ENCODE measurements at regions not wholly inside any gene's neighbourhood (a gene's known extent, or its start where the extent isn't known, plus 50 kb on each side); places are given as distances from the start of the nearest gene placed in this dataset.

DNA sequence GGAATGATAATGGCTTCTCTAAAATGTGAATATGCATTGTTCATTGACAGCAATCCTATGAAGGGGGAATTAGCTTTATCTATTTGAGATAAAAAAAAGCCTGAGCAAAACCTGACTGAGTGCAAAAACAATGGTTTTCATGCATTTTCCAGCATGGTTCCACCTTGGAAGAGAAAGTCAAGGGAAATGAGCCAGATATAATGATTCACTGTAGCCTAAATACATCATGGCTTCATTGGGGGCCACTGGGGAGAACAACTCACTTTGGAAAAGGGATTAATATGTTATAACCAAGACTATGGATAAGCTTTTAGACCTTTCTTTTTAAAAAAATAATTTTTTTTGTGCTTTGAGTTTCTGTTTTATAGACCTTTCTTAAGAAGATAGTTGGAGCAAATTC lies 679.7 kb downstream of the NYAP2 start:
- no peaks in the 10 kb centered on the region for H3K4me1 ChIP-seq (ENCODE audit: control insufficient read depth, insufficient read depth, low read depth, low read length)
- no peak overlapping the region for H4K91ac ChIP-seq (ENCODE audit: low read length)
- no peak overlapping the region for H3K14ac ChIP-seq (ENCODE audit: low read length in 2 of 2)
- no peak overlapping the region for H2BK5ac ChIP-seq (ENCODE audit: low read depth, low read length, poor library complexity, severe bottlenecking)
- no peak overlapping the region for H3K4ac ChIP-seq (ENCODE audit: low read depth in 1 of 2, low read length in 2 of 2)
- no peaks in the 10 kb centered on the region for H3K36me3 ChIP-seq (ENCODE audit: control insufficient read depth in 1 of 2, insufficient read depth in 2 of 2, low read depth in 1 of 2, low read length in 2 of 2)
- no peaks in the 10 kb centered on the region for H3K27me3 ChIP-seq (ENCODE audit: control insufficient read depth in 1 of 2, insufficient read depth in 1 of 2, low read length in 2 of 2)
- no peaks in the 10 kb centered on the region for H3K79me1 ChIP-seq (replicated peaks; ENCODE audit: low read length, poor library complexity, severe bottlenecking)
- H2BK12ac ChIP-seq (ENCODE audit: low read length in 2 of 2): no peak overlapping the region
- no peak overlapping the region for H2BK15ac ChIP-seq (ENCODE audit: low read depth, poor library complexity, severe bottlenecking)
- no peak overlapping the region for H3K23ac ChIP-seq (ENCODE audit: low read length in 2 of 2)
- no peak overlapping the region for H2BK120ac ChIP-seq (ENCODE audit: low read depth, low read length)
- peak overlapping the region; percentile 13 for H3K9ac ChIP-seq (ENCODE audit: low read length)
- no peak overlapping the region for H4K8ac ChIP-seq (ENCODE audit: low read length)
- H3K27ac ChIP-seq (ENCODE audit: low read length, poor library complexity, severe bottlenecking): no peak overlapping the region
- H3K4me3 ChIP-seq (ENCODE audit: insufficient read depth in 1 of 2, low read depth in 1 of 2, low read length in 2 of 2): no peak overlapping the region
- H2AK5ac ChIP-seq (ENCODE audit: low read length, severe bottlenecking): no peak overlapping the region
- DNase-seq: no peak
- no peaks in the 10 kb centered on the region for H3K9me3 ChIP-seq (ENCODE audit: control insufficient read depth, low read length)
- H3K18ac ChIP-seq (ENCODE audit: low read depth in 1 of 2, low read length in 2 of 2): no peak overlapping the region
- no peak overlapping the region for H3K4me2 ChIP-seq (ENCODE audit: low read length, poor library complexity, severe bottlenecking)
- no peak overlapping the region for H2AFZ ChIP-seq (ENCODE audit: low read depth, low read length)

DNA sequence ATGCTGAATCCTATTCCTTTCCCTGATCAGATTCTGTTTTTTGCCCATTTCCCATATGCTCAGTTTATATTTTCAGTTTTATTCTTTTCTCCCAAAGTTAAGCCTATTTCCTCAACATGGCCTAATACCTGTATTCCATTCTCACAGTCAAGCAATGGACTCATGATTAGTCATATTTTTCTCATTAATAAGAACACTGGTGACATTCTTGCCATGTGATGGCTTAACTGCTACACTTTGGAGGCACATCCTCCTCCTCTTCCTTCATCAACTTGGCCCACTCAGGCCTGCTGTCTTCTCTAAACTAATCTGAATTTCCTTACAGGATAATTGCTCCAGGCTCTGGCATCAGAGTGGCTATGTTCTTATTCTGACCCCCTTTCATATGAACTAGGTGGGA lies 679.2 kb downstream of the NYAP2 start:
- no peak overlapping the region for H3K4ac ChIP-seq (ENCODE audit: low read depth in 1 of 2, low read length in 2 of 2)
- H3K9ac ChIP-seq (ENCODE audit: low read length): peak overlapping the region; percentile 13
- peak overlapping the region; percentile 12 to 76 for H2BK12ac ChIP-seq (ENCODE audit: low read length in 2 of 2)
- H3K4me2 ChIP-seq (ENCODE audit: low read length, poor library complexity, severe bottlenecking): no peak overlapping the region
- H3K36me3 ChIP-seq (ENCODE audit: control insufficient read depth in 1 of 2, insufficient read depth in 2 of 2, low read depth in 1 of 2, low read length in 2 of 2): no peaks in the 10 kb centered on the region
- H2AK5ac ChIP-seq (ENCODE audit: low read length, severe bottlenecking): no peak overlapping the region
- H4K91ac ChIP-seq (ENCODE audit: low read length): peak overlapping the region; percentile 39
- no peak overlapping the region for H3K23ac ChIP-seq (ENCODE audit: low read length in 2 of 2)
- DNase-seq: no peak
- H2BK5ac ChIP-seq (ENCODE audit: low read depth, low read length, poor library complexity, severe bottlenecking): no peak overlapping the region
- no peak overlapping the region for H2BK15ac ChIP-seq (ENCODE audit: low read depth, poor library complexity, severe bottlenecking)
- peak overlapping the region in 1 of 2 experiments; percentile 77 for H3K18ac ChIP-seq (ENCODE audit: low read depth in 1 of 2, low read length in 2 of 2)
- no peak overlapping the region for H3K14ac ChIP-seq (ENCODE audit: low read length in 2 of 2)
- no peak overlapping the region for H3K4me3 ChIP-seq (ENCODE audit: insufficient read depth in 1 of 2, low read depth in 1 of 2, low read length in 2 of 2)
- H3K27ac ChIP-seq (ENCODE audit: low read length, poor library complexity, severe bottlenecking): no peak overlapping the region
- H3K4me1 ChIP-seq (ENCODE audit: control insufficient read depth, insufficient read depth, low read depth, low read length): no peaks in the 10 kb centered on the region
- H2BK120ac ChIP-seq (ENCODE audit: low read depth, low read length): no peak overlapping the region
- H3K79me1 ChIP-seq (replicated peaks; ENCODE audit: low read length, poor library complexity, severe bottlenecking): no peaks in the 10 kb centered on the region
- no peaks in the 10 kb centered on the region for H3K9me3 ChIP-seq (ENCODE audit: control insufficient read depth, low read length)
- H4K8ac ChIP-seq (ENCODE audit: low read length): peak overlapping the region; percentile 17
- H3K27me3 ChIP-seq (ENCODE audit: control insufficient read depth in 1 of 2, insufficient read depth in 1 of 2, low read length in 2 of 2): no peaks in the 10 kb centered on the region
- no peak overlapping the region for H2AFZ ChIP-seq (ENCODE audit: low read depth, low read length)

DNA sequence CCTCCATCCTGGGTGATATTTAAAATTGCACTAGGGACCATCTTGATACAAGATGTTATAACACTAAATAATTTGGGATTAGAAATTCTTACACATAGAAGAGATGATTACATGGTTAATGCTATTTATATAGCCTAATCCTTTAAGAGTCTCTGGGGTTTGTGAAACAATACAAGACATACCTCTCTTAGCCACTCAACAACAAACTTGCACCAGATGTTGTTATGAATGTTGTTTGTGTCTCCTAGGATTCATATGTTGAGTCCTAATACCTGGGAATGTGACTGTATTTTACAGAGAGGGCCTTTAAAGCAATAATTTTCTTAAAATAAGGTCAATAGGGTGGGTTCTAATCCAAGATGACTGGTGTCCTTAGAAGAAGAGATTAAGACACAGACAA lies 678.3 kb downstream of the NYAP2 start:
- no peaks in the 10 kb centered on the region for H3K79me1 ChIP-seq (replicated peaks; ENCODE audit: low read length, poor library complexity, severe bottlenecking)
- no peak overlapping the region for H4K8ac ChIP-seq (ENCODE audit: low read length)
- no peak overlapping the region for H2BK12ac ChIP-seq (ENCODE audit: low read length in 2 of 2)
- H3K4ac ChIP-seq (ENCODE audit: low read depth in 1 of 2, low read length in 2 of 2): no peak overlapping the region
- no peak overlapping the region for H2BK120ac ChIP-seq (ENCODE audit: low read depth, low read length)
- H3K36me3 ChIP-seq (ENCODE audit: control insufficient read depth in 1 of 2, insufficient read depth in 2 of 2, low read depth in 1 of 2, low read length in 2 of 2): no peaks in the 10 kb centered on the region
- H3K27ac ChIP-seq (ENCODE audit: low read length, poor library complexity, severe bottlenecking): no peak overlapping the region
- H2AK5ac ChIP-seq (ENCODE audit: low read length, severe bottlenecking): no peak overlapping the region
- H3K14ac ChIP-seq (ENCODE audit: low read length in 2 of 2): no peak overlapping the region
- no peak overlapping the region for H3K4me3 ChIP-seq (ENCODE audit: insufficient read depth in 1 of 2, low read depth in 1 of 2, low read length in 2 of 2)
- no peak overlapping the region for H3K9ac ChIP-seq (ENCODE audit: low read length)
- no peaks in the 10 kb centered on the region for H3K27me3 ChIP-seq (ENCODE audit: control insufficient read depth in 1 of 2, insufficient read depth in 1 of 2, low read length in 2 of 2)
- no peak overlapping the region for H2BK15ac ChIP-seq (ENCODE audit: low read depth, poor library complexity, severe bottlenecking)
- H3K9me3 ChIP-seq (ENCODE audit: control insufficient read depth, low read length): no peaks in the 10 kb centered on the region
- H3K23ac ChIP-seq (ENCODE audit: low read length in 2 of 2): no peak overlapping the region
- no peak overlapping the region for H2AFZ ChIP-seq (ENCODE audit: low read depth, low read length)
- DNase-seq: no peak
- no peak overlapping the region for H2BK5ac ChIP-seq (ENCODE audit: low read depth, low read length, poor library complexity, severe bottlenecking)
- no peak overlapping the region for H4K91ac ChIP-seq (ENCODE audit: low read length)
- no peak overlapping the region for H3K18ac ChIP-seq (ENCODE audit: low read depth in 1 of 2, low read length in 2 of 2)
- H3K4me1 ChIP-seq (ENCODE audit: control insufficient read depth, insufficient read depth, low read depth, low read length): no peaks in the 10 kb centered on the region
- no peak overlapping the region for H3K4me2 ChIP-seq (ENCODE audit: low read length, poor library complexity, severe bottlenecking)

DNA sequence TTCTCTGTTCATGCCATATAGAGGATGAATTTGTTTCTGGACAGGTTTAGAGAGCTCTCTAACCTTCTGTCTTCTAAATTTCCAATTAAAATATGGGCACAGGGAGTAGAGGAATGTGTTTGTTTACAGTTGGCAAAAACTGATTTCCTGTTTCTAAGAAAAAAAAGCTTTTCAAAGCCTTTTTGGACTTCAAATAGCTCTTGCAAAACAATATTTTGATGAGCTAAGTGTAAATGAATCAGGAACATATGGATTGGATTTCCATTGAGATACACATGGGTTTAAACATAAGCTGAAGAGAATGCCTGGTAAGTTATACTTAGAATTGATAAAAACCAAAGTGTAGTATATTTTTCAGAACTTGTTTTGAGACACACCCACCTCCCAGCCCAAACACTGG lies 677.5 kb downstream of the NYAP2 start:
- Histone ChIP-seq H4K8ac (ENCODE audit: low read length) (no peak overlapping the region), H3K14ac (ENCODE audit: low read length in 2 of 2) (no peak overlapping the region), H2AK5ac (ENCODE audit: low read length, severe bottlenecking) (no peak overlapping the region), H3K23ac (ENCODE audit: low read length in 2 of 2) (no peak overlapping the region), H2BK15ac (ENCODE audit: low read depth, poor library complexity, severe bottlenecking) (no peak overlapping the region), H3K4me3 (ENCODE audit: insufficient read depth in 1 of 2, low read depth in 1 of 2, low read length in 2 of 2) (no peak overlapping the region), H3K9me3 (ENCODE audit: control insufficient read depth, low read length) (no peaks in the 10 kb centered on the region), H4K91ac (ENCODE audit: low read length) (no peak overlapping the region), H3K36me3 (ENCODE audit: control insufficient read depth in 1 of 2, insufficient read depth in 2 of 2, low read depth in 1 of 2, low read length in 2 of 2) (no peaks in the 10 kb centered on the region), H3K27ac (ENCODE audit: low read length, poor library complexity, severe bottlenecking) (no peak overlapping the region), H2BK12ac (ENCODE audit: low read length in 2 of 2) (no peak overlapping the region), H3K18ac (ENCODE audit: low read depth in 1 of 2, low read length in 2 of 2) (no peak overlapping the region), H3K9ac (ENCODE audit: low read length) (peak overlapping the region; percentile 23), H3K4me2 (ENCODE audit: low read length, poor library complexity, severe bottlenecking) (no peak overlapping the region), H3K79me1 (replicated peaks; ENCODE audit: low read length, poor library complexity, severe bottlenecking) (no peaks in the 10 kb centered on the region), H2BK5ac (ENCODE audit: low read depth, low read length, poor library complexity, severe bottlenecking) (no peak overlapping the region), H3K27me3 (ENCODE audit: control insufficient read depth in 1 of 2, insufficient read depth in 1 of 2, low read length in 2 of 2) (no peaks in the 10 kb centered on the region), H3K4ac (ENCODE audit: low read depth in 1 of 2, low read length in 2 of 2) (no peak overlapping the region), H2AFZ (ENCODE audit: low read depth, low read length) (no peak overlapping the region), H3K4me1 (ENCODE audit: control insufficient read depth, insufficient read depth, low read depth, low read length) (no peaks in the 10 kb centered on the region), H2BK120ac (ENCODE audit: low read depth, low read length) (no peak overlapping the region)
- DNase-seq: peak; percentile 13

Measured in mesenchymal stem cell (in vitro differentiated cells and primary cell).